ENCODE measurements at regions not wholly inside any gene's neighbourhood (a gene's known extent, or its start where the extent isn't known, plus 50 kb on each side); places are given as distances from the start of the nearest gene placed in this dataset. TPM values are rescaled to one million over a fixed set of nuclear protein-coding genes. Genes with fewer than 3 reads are reported as not detected.

DNA sequence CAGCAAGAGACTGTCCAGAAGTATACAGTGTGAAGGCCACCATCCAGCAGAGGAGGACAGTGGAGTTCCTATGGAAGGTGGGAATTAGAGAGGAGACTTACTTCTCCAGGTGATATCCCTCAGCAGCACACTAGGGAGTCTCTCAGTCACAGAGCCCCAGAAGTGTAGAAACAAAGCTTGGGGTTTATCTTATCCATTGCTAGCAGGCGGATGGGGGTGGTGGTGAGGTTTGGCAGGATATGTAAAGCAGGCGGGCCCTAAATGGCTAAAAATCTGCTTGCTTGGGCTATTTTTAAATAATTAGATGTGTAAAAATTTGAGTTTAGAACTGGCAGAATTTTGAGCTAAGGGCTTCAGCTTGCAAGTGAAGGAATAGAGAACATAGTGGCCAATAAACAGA is 50.1 kb upstream of the RGS18 start (continued):
- TF ChIP-seq, protein P1, sequence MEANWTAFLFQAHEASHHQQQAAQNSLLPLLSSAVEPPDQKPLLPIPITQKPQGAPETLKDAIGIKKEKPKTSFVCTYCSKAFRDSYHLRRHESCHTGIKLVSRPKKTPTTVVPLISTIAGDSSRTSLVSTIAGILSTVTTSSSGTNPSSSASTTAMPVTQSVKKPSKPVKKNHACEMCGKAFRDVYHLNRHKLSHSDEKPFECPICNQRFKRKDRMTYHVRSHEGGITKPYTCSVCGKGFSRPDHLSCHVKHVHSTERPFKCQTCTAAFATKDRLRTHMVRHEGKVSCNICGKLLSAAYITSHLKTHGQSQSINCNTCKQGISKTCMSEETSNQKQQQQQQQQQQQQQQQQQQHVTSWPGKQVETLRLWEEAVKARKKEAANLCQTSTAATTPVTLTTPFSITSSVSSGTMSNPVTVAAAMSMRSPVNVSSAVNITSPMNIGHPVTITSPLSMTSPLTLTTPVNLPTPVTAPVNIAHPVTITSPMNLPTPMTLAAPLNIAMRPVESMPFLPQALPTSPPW (CRISPR knock-in tag; IDR thresholded peaks at IDR 0.05), result peak; percentile 41
- no peak for TF ChIP-seq RFX1 (IDR thresholded peaks at IDR 0.05)
- TF ChIP-seq, protein P2, sequence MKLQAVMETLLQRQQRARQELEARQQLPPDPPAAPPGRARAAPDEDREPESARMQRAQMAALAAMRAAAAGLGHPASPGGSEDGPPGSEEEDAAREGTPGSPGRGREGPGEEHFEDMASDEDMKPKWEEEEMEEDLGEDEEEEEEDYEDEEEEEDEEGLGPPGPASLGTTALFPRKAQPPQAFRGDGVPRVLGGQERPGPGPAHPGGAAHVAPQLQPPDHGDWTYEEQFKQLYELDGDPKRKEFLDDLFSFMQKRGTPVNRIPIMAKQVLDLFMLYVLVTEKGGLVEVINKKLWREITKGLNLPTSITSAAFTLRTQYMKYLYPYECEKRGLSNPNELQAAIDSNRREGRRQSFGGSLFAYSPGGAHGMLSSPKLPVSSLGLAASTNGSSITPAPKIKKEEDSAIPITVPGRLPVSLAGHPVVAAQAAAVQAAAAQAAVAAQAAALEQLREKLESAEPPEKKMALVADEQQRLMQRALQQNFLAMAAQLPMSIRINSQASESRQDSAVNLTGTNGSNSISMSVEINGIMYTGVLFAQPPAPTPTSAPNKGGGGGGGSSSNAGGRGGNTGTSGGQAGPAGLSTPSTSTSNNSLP (IDR thresholded peaks at IDR 0.05; ENCODE audit: borderline replicate concordance, low read depth, low read length), result peak; percentile 70; the same call in 1 of the 2 replicates
- TF ChIP-seq SMARCA4 (IDR thresholded peaks at IDR 0.05), result peak; percentile 88
- TF ChIP-seq ZNF699 (CRISPR knock-in tag; IDR thresholded peaks at IDR 0.05; ENCODE audit: insufficient replicate concordance), result no peak
- TF ChIP-seq ZNF584 (CRISPR knock-in tag; IDR thresholded peaks at IDR 0.05; ENCODE audit: low read depth), result no peak
- TF ChIP-seq TBL1XR1 (IDR thresholded peaks at IDR 0.05; ENCODE audit: low read length in 2 of 2), result peak in 1 of 2 experiments; percentile 76; a peak in 2 of 4 replicates
- no peak for TF ChIP-seq ZNF780A (CRISPR knock-in tag; IDR thresholded peaks at IDR 0.05)
- TF ChIP-seq TRIM24 (IDR thresholded peaks at IDR 0.05), result peak; percentile 81 to 82; a peak in 3 of 4 replicates
- no peak for TF ChIP-seq ZSCAN32 (CRISPR knock-in tag; IDR thresholded peaks at IDR 0.05)
- peak; percentile 68 for TF ChIP-seq PML (IDR thresholded peaks at IDR 0.05; ENCODE audit: low read length)
- TF ChIP-seq HDAC1 (IDR thresholded peaks at IDR 0.05), result 0 out of 4 replicates have a peak, but pooled peaks of 1 of the 2 experiments have one; percentile 16
- peak; percentile 93 for TF ChIP-seq CBFA2T3 (IDR thresholded peaks at IDR 0.05)

Small RNA genes lying in the stretch of these regions (small RNA-seq; reads per million reads assigned to genes)
- gene AL139135.1, result not detected
- gene AL713866.2, result not detected
